RWPE2 (cell line): ENCODE measurements at regions not wholly inside any gene's neighbourhood (a gene's known extent, or its start where the extent isn't known, plus 50 kb on each side); places are given as distances from the start of the nearest gene placed in this dataset.
A peak's percentile ranks its signal among the peaks of the same experiment; 100 is the strongest.

Experiments
- ATAC-seq: fragments of 200-7000 bp; cut with Tn5 transposase; 3 replicates; pipeline ENCODE4 v1.9.1; 2021; ENCODE audit warnings: low read depth
- DNase-seq: peaks from one replicate; pipeline ENCODE4 v3.0.0-alpha.2; 2020; ENCODE audit warnings: low spot score
- H3K27ac ChIP-seq: fragments of 450-650 bp; 2 replicates; pipeline ENCODE4 v1.5.1; 2017; ENCODE audit warnings: mild to moderate bottlenecking; ENCODE audit not compliant: poor library complexity, severe bottlenecking
- H3K27me3 ChIP-seq: fragments of 250-450 bp; sonication (Bioruptor Pico); 2 replicates; pipeline ENCODE4 v1.5.1; 2021; ENCODE audit warnings: mild to moderate bottlenecking, moderate library complexity; ENCODE audit not compliant: insufficient read depth, poor library complexity, severe bottlenecking
- H3K36me3 ChIP-seq: fragments of 250-450 bp; sonication (Bioruptor Pico); 2 replicates; pipeline ENCODE4 v1.5.1; 2020; ENCODE audit warnings: low read depth, mild to moderate bottlenecking, moderate library complexity
- H3K4me1 ChIP-seq: fragments of 250-450 bp; sonication (Bioruptor Pico); 2 replicates; pipeline ENCODE4 v1.5.1; 2021; ENCODE audit warnings: mild to moderate bottlenecking, moderate library complexity; ENCODE audit not compliant: insufficient read depth, poor library complexity, severe bottlenecking
- H3K4me3 ChIP-seq: fragments of 250-450 bp; sonication (Bioruptor Pico); 2 replicates; pipeline ENCODE4 v1.5.1; 2021; ENCODE audit warnings: mild to moderate bottlenecking, moderate library complexity; ENCODE audit not compliant: severe bottlenecking
- H3K9me3 ChIP-seq: fragments of 250-450 bp; sonication (Bioruptor Pico); 2 replicates; pipeline ENCODE4 v1.5.1; 2021; ENCODE audit warnings: mild to moderate bottlenecking, moderate library complexity; ENCODE audit not compliant: severe bottlenecking
- CTCF ChIP-seq: fragments of 450-650 bp; IDR thresholded peaks from one replicate; pipeline ENCODE4 v1.5.1; 2017; ENCODE audit warnings: mild to moderate bottlenecking, moderate library complexity; ENCODE audit not compliant: poor library complexity, severe bottlenecking

- Histone ChIP-seq H3K27ac (peak overlapping the region; percentile 80), H3K4me3 (no peak overlapping the region)
Observed at GRCh38 chr18:73235491-73235890, 367.7 kb upstream of the NETO1 start.

GRCh38 chr18:73232933-73233332 lies 365.1 kb upstream of the NETO1 start:
- H3K27ac ChIP-seq = no peak overlapping the region
- no peaks in the 10 kb centered on the region for H3K9me3 ChIP-seq
- H3K36me3 ChIP-seq = no peaks in the 10 kb centered on the region
- ATAC-seq (no peak), DNase-seq (no peak)
- H3K4me1 ChIP-seq = peaks cover 15% of the 10 kb centered on the region
- no peak overlapping the region for H3K4me3 ChIP-seq
- no peak for TF ChIP-seq CTCF
- no peaks in the 10 kb centered on the region for H3K27me3 ChIP-seq

More at GRCh38 chr18:73235491-73235890, 367.7 kb upstream of the NETO1 start:
- H3K4me1 ChIP-seq = peaks cover 15% of the 10 kb centered on the region
- H3K36me3 ChIP-seq = no peaks in the 10 kb centered on the region
- TF ChIP-seq CTCF = no peak
- H3K27me3 ChIP-seq = no peaks in the 10 kb centered on the region
- peak; percentile 62 for DNase-seq
- H3K9me3 ChIP-seq = no peaks in the 10 kb centered on the region
- peak; percentile 99 for ATAC-seq

GRCh38 chr18:73220663-73221062 lies 352.9 kb upstream of the NETO1 start:
- TF ChIP-seq CTCF = no peak
- Histone ChIP-seq H3K9me3 (peaks cover 7% of the 10 kb centered on the region), H3K4me1 (no peaks in the 10 kb centered on the region), H3K27me3 (no peaks in the 10 kb centered on the region), H3K27ac (no peak overlapping the region), H3K4me3 (no peak overlapping the region), H3K36me3 (no peaks in the 10 kb centered on the region)
- no peak for ATAC-seq
- no peak for DNase-seq

GRCh38 chr18:73218293-73218692 lies 350.5 kb upstream of the NETO1 start:
- H3K27ac ChIP-seq = no peak overlapping the region
- no peak for ATAC-seq
- no peak for TF ChIP-seq CTCF
- peaks cover 7% of the 10 kb centered on the region for H3K9me3 ChIP-seq
- no peaks in the 10 kb centered on the region for H3K4me1 ChIP-seq
- no peak for DNase-seq
- H3K36me3 ChIP-seq = no peaks in the 10 kb centered on the region
- H3K27me3 ChIP-seq = no peaks in the 10 kb centered on the region
- no peak overlapping the region for H3K4me3 ChIP-seq

GRCh38 chr18:73214970-73215369 lies 347.2 kb upstream of the NETO1 start:
- H3K4me1 ChIP-seq = no peaks in the 10 kb centered on the region
- H3K9me3 ChIP-seq = no peaks in the 10 kb centered on the region
- TF ChIP-seq CTCF = no peak
- ATAC-seq (no peak), DNase-seq (no peak)
- no peaks in the 10 kb centered on the region for H3K36me3 ChIP-seq
- H3K27ac ChIP-seq = no peak overlapping the region
- H3K4me3 ChIP-seq = no peak overlapping the region
- no peaks in the 10 kb centered on the region for H3K27me3 ChIP-seq
